HL-60 (cell line): ENCODE measurements at regions not wholly inside any gene's neighbourhood (a gene's known extent, or its start where the extent isn't known, plus 50 kb on each side); places are given as distances from the start of the nearest gene placed in this dataset.

Source experiments
- DNase-seq, 2 experiments: peaks; one replicate each; pipeline ENCODE4 v3.0.0-alpha.2; 2010 to 2020; ENCODE audit warnings: low read depth in 1 of 2, low spot score in 1 of 2
- H3K27ac ChIP-seq: fragments of 250-450 bp; sonication (Bioruptor Pico); replicated peaks from 2 replicates; pipeline ENCODE4 v1.5.1; 2020; ENCODE audit warnings: mild to moderate bottlenecking, moderate library complexity
- H3K27me3 ChIP-seq: fragments of 250-450 bp; sonication (Bioruptor Pico); 2 replicates; pipeline ENCODE4 v1.5.1; 2021; ENCODE audit warnings: mild to moderate bottlenecking, moderate library complexity; ENCODE audit not compliant: insufficient read depth, poor library complexity, severe bottlenecking
- H3K4me3 ChIP-seq: replicated peaks from 2 replicates; pipeline ENCODE4 v1.5.1; 2011; ENCODE audit warnings: mild to moderate bottlenecking, control low read depth, low read length; ENCODE audit not compliant: insufficient read depth
- GABPA ChIP-seq: IDR thresholded peaks from 2 replicates; pipeline ENCODE4 v1.6.1; 2012; ENCODE audit warnings: low read depth
- POLR2AphosphoS5 ChIP-seq: IDR thresholded peaks from 2 replicates; pipeline ENCODE4 v1.6.1; 2012; ENCODE audit warnings: low read depth
- REST ChIP-seq: IDR thresholded peaks from 2 replicates; pipeline ENCODE4 v1.6.1; 2012; ENCODE audit warnings: low read depth; ENCODE audit not compliant: insufficient replicate concordance
- SPI1 ChIP-seq: IDR thresholded peaks from 2 replicates; pipeline ENCODE4 v1.6.1; 2012; ENCODE audit warnings: low read depth, mild to moderate bottlenecking, borderline replicate concordance
- TF ChIP-seq, protein P1 (sequence below): IDR thresholded peaks from one replicate; pipeline ENCODE4 v1.5.1; 2011; ENCODE audit warnings: low read length, control low read depth, inconsistent platforms; ENCODE audit not compliant: insufficient read depth

DNA sequence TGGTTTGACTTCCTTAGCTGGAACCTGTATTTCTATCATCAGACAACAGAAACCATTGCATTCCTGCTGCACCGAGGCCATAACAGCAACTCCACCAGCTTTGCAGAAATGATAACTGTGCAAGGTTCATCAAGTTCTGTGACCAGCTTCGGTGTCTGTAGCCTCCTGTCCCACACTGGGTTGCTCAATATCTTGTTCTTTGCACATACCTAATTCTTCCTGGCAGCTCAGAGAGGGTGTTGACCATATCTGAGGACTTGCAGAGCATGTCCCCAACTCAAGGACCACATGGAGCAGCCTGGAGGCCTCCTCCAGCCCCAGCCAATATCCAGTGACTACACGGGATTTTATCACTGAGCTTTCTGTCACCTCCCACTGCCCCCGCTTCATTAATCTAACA, 59.3 kb upstream of the SCAF8 start:
- no peaks in the 10 kb centered on the region for H3K27me3 ChIP-seq
- H3K4me3 ChIP-seq, result no peak overlapping the region
- TF ChIP-seq, protein P1, sequence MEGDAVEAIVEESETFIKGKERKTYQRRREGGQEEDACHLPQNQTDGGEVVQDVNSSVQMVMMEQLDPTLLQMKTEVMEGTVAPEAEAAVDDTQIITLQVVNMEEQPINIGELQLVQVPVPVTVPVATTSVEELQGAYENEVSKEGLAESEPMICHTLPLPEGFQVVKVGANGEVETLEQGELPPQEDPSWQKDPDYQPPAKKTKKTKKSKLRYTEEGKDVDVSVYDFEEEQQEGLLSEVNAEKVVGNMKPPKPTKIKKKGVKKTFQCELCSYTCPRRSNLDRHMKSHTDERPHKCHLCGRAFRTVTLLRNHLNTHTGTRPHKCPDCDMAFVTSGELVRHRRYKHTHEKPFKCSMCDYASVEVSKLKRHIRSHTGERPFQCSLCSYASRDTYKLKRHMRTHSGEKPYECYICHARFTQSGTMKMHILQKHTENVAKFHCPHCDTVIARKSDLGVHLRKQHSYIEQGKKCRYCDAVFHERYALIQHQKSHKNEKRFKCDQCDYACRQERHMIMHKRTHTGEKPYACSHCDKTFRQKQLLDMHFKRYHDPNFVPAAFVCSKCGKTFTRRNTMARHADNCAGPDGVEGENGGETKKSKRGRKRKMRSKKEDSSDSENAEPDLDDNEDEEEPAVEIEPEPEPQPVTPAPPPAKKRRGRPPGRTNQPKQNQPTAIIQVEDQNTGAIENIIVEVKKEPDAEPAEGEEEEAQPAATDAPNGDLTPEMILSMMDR, result no peak
- no peak for TF ChIP-seq POLR2AphosphoS5
- no peak for TF ChIP-seq SPI1
- no peak for TF ChIP-seq REST
- TF ChIP-seq GABPA, result no peak
- no peak for DNase-seq
- no peak overlapping the region for H3K27ac ChIP-seq

DNA sequence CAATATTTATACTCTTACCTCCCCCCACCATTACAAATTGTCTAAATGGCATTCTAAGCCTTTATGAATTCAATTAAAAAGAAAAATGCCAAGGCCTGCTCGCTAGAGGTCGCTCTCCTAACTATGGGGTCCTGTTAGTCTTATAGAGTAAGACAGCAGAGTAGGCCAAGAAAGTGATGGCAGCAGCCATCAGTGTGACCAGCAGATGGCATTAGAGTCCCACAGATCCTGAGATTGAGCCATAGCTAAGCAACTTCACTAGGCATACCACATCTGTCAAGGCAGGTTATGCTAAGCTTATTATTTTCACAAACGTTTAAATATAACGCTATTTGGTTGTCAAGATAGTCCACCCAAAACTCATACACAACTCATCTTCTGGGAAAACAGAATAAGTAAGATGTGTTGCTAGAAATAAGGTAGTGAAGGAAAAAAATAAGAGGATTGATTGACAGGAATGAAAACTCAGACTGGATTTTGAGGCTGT, 57.6 kb upstream of the SCAF8 start:
- TF ChIP-seq, protein P1, result peak; percentile 99
- TF ChIP-seq GABPA (no peak), SPI1 (no peak), REST (no peak), POLR2AphosphoS5 (no peak)
- H3K27ac ChIP-seq, result no peak overlapping the region
- no peak overlapping the region for H3K4me3 ChIP-seq
- peak; percentile 82 to 91 for DNase-seq
- H3K27me3 ChIP-seq, result no peaks in the 10 kb centered on the region

GRCh38 chr6:154682633-154683125, 50.5 kb upstream of the SCAF8 start:
- DNase-seq, result no peak
- no peaks in the 10 kb centered on the region for H3K27me3 ChIP-seq
- no peak overlapping the region for H3K27ac ChIP-seq
- TF ChIP-seq SPI1 (no peak), GABPA (no peak), REST (no peak), POLR2AphosphoS5 (no peak)
- TF ChIP-seq, protein P1, result no peak
- H3K4me3 ChIP-seq, result no peak overlapping the region
